ENCODE measurements at regions not wholly inside any gene's neighbourhood (a gene's known extent, or its start where the extent isn't known, plus 50 kb on each side); places are given as distances from the start of the nearest gene placed in this dataset.

DNA sequence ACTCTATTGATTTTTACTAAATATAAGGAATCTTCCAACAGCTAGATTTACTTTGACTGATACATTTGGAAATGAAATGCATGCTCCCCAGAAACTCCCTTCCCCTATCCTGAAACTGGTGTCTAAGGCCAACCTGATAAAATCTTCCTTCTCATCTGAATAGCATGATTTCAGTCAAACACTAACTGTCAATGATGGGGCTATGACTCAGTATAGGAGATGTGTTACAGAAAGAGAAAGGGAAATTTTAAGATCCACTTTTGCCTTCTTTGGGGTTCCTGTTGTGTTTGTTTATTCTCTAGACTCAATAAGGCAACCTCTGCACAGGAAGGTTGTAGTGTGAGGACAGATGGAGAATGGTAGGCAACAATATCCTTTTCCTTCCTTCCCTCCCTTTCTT, 160.7 kb downstream of the MOSPD2 start:
- no peak overlapping the region for H3K9ac ChIP-seq (replicated peaks; ENCODE audit: extremely low read depth, insufficient read depth, low read length)
- H3K4me2 ChIP-seq (ENCODE audit: insufficient read depth, low read length), result no peak overlapping the region
- CTCF ChIA-PET, result no interaction called here
- no peaks in the 10 kb centered on the region for H3K36me3 ChIP-seq (ENCODE audit: control insufficient read depth in 2 of 2, extremely low read depth in 1 of 2, insufficient read depth in 2 of 2, low read length in 2 of 2)
- H3K9me1 ChIP-seq (replicated peaks; ENCODE audit: control insufficient read depth, extremely low read depth, insufficient read depth, low read length), result no peaks in the 10 kb centered on the region
- no peaks in the 10 kb centered on the region for H3K79me2 ChIP-seq (ENCODE audit: control insufficient read depth, insufficient read depth, low read length)
- POLR2A ChIA-PET, result no interaction called here
- BruUV-seq (replicated peaks), result no TSS peak
- intact Hi-C loops (cut with micrococcal nuclease) (no loop called here), dilution Hi-C loops (cut with MboI; ENCODE audit: extremely low pct_ligation_motif_present, low sequenced_read_pairs) (no loop called here)
- no peak overlapping the region for H3K27ac ChIP-seq (ENCODE audit: insufficient read depth, low read depth, low read length)
- no peak for TF ChIP-seq FOS (IDR thresholded peaks at IDR 0.05; ENCODE audit: borderline replicate concordance, insufficient read depth, low read length)
- no peak for TF ChIP-seq EZH2 (IDR thresholded peaks at IDR 0.05; ENCODE audit: borderline replicate concordance, low read depth, low read length, severe bottlenecking)
- no peak for TF ChIP-seq JUN (IDR thresholded peaks at IDR 0.05; ENCODE audit: borderline replicate concordance, insufficient read depth, insufficient read length, low read depth)
- TF ChIP-seq GATA2 (IDR thresholded peaks at IDR 0.05; ENCODE audit: insufficient read depth, insufficient read length, low read depth, low read length), result no peak
- no peak for TF ChIP-seq CTCF (IDR thresholded peaks at IDR 0.05; ENCODE audit: extremely low read depth in 1 of 2, insufficient read depth in 1 of 2, low read depth in 1 of 2, low read length in 2 of 2)
- no peak for TF ChIP-seq POLR2A (IDR thresholded peaks at IDR 0.05; ENCODE audit: low read depth, low read length)
- no peak for TF ChIP-seq POLR2AphosphoS5 (IDR thresholded peaks at IDR 0.05; ENCODE audit: insufficient read depth, low read depth, low read length)
- no peak for TF ChIP-seq MYC (IDR thresholded peaks at IDR 0.05; ENCODE audit: low read depth, low read length)
- TF ChIP-seq MAX (IDR thresholded peaks at IDR 0.05; ENCODE audit: insufficient read depth, insufficient read length), result no peak
- no peak for DNase-seq (ENCODE audit: low read depth, low spot score)
- FAIRE-seq, result no peak
- no peaks in the 10 kb centered on the region for H3K4me1 ChIP-seq (ENCODE audit: control insufficient read depth, extremely low read depth, insufficient read depth, low read length)
- no peak overlapping the region for H3K4me3 ChIP-seq (replicated peaks in 1 of 3; ENCODE audit: insufficient read depth in 1 of 3, low read depth in 1 of 3, low read length in 3 of 3)
- no peaks in the 10 kb centered on the region for H3K27me3 ChIP-seq (ENCODE audit: control insufficient read depth in 2 of 2, insufficient read depth in 2 of 2, low read length in 2 of 2)
- no peak overlapping the region for H2AFZ ChIP-seq (ENCODE audit: low read depth, low read length)
- H3K9me3 ChIP-seq (replicated peaks; ENCODE audit: control insufficient read depth, insufficient read depth, low read length), result no peaks in the 10 kb centered on the region
- no peaks in the 10 kb centered on the region for H4K20me1 ChIP-seq (replicated peaks; ENCODE audit: control insufficient read depth, extremely low read depth, insufficient read depth, low read length)
